RCC 7860 (cell line): ENCODE measurements at regions not wholly inside any gene's neighbourhood (a gene's known extent, or its start where the extent isn't known, plus 50 kb on each side); places are given as distances from the start of the nearest gene placed in this dataset.

ENCODE experiments used
- DNase-seq: peaks from one replicate; pipeline ENCODE4 v3.0.0-alpha.2; 2015; ENCODE audit warnings: low spot score
- FAIRE-seq: peaks from 2 replicates; lab custom pipeline; 2012; peaks lifted over from hg19 to GRCh38; lab: Jason Lieb, UNC

DNA sequence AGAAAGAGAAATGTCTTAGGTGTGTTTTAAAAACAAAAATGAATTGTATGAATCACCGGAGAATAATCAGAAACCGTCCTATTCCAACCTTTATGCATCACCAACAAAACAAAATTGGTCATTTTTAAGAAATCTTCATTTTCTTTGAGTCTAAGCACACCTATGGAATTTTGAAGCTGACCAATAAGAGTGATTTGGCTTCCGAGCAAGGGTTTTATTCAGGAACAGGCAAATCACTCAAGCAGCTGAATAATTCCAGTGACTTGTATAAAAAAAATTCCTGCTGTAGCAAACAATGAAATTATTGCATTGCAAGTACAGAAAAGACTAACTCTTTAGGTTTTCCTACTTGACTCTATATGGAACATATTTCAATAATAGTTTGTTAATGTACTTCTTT lies 83.8 kb upstream of the FNDC3B start:
- DNase-seq (no peak), FAIRE-seq (no peak)

DNA sequence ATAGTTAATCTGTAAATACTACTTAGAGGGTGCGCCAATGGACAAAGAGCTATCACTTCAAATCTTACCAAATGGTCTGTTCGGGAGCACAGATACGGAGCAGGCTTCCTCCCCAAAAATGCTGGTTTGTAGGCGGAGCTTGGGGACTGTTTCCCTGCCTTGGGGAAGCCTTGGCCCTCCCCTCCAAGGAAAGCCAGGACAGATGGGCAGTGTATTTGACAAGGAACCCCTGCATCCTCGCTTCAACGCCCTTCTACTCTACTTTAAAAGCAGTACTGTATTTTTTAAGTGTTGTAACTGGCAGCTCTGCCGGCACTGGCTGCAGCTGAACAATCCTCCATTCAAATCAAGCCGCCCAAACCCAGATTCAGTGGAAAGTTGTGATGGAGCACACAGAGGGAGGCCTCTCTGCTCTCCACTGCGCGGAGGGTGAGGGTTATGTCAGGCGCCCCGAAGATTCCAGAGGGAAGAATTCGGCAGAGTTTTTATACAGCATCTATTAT lies 83.1 kb upstream of the FNDC3B start:
- no peak for FAIRE-seq
- DNase-seq, result no peak

DNA sequence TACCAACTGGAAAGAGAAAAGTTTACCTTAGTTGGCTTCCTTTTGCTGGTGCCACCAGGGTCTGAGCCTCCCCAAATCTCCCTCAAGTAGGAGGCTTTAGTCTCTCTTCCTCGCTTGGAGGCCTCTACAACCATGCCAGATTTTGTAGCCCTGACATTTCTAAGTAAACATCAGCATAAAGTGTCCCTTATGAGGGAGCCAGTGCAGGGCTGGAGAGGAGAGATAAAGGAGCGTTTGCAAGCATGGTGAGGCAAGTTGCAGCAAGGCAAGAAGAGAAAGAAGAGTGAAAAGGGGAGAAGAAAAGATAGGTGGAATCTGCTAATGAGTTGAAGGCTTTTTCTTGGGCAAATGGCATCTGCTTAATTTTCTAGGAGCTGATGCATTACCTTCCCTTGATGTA lies 82.7 kb upstream of the FNDC3B start:
- DNase-seq (no peak), FAIRE-seq (no peak)

DNA sequence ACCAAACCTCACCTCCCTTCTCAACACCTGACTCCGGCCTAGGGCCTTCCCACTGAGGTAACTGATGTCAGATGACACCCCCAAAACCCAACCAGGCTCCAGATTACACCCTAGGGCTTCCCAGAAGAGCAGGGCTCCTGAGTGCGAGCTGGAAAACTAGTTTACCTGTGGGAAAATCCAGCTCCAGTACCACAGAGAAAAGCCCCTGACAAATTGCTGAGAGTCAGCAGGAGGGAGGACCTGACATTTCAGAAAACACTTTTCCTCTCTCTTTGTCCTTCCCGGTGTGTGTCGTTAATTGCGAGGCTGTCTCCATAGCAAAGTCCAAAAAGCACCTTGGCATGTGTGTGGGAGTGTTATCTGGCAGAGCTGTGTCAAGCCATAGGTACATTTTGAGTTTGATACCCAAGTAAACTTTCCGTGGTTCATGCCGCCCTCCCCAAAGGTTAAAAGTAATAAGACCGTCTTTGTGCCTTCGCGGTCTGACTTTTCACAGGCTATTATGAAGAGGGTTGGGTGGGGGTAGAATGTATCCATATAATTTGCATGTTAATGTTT lies 79.8 kb upstream of the FNDC3B start:
- DNase-seq (no peak), FAIRE-seq (no peak)

DNA sequence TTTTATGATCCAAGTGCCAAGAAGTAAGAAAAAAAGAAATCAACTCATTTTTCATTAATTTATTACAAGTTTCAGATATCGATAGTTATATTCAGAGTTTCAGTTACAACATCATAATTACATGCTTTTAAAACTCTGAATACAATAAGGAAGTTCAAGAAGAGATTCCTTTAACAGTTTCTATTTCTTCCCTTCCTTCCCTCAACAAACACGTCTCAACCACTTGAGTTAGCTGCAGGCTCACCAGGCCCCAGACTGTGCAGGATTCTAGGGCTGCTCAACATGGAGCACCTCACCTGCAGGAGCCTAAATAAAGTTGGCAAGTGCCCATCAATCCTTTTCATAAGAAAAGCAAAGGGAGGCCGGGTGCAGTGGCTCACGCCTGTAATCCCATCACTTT lies 79.2 kb upstream of the FNDC3B start:
- no peak for FAIRE-seq

DNA sequence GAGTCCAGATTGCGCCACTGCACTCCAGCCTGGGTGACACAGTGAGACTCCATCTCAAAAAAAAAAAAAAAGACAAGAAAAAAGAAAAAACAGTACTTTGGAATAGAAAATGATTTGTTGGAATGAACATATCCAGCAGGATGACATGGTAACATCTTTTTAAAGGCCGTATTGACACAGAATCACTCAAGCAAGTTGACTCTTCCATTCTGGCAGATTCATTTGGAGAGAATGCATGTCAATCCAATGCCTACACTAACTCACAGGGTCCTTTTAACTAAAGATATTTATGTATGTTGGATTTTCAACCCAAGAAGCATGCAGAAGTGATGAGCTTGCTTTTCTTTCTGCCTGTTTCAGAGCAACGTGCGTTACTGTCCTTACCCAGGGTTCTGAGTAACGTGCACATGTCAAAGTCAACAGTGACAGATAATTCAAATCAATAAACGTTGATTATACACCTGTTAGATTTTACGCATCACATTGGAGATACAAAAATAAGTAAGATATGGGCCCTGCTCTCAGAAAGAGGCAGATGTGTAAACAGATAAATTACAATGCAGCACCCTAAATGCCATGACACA lies 77.1 kb upstream of the FNDC3B start:
- DNase-seq (no peak), FAIRE-seq (no peak)

More for the DNA sequence above, 79.2 kb upstream of the FNDC3B start:
- DNase-seq, result no peak

DNA sequence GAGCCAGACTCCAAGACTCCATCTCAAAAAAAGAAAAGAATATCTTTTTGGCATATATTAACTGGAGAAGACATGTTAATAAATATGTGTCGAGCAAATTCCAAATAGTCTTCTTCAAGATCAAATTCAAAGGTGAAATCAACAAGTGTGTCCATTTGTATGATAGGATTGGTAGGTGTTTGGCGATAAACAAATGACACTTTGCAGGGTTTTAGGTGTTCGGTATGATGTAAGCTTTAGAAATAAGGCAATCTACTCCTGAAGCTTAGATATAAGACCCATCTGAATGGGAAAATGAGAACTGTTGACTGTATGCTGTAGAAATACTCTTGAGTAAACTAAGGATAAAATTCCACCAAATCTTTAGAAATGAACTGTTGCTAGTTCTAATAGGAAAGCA lies 75.8 kb upstream of the FNDC3B start:
- DNase-seq (no peak), FAIRE-seq (no peak)

DNA sequence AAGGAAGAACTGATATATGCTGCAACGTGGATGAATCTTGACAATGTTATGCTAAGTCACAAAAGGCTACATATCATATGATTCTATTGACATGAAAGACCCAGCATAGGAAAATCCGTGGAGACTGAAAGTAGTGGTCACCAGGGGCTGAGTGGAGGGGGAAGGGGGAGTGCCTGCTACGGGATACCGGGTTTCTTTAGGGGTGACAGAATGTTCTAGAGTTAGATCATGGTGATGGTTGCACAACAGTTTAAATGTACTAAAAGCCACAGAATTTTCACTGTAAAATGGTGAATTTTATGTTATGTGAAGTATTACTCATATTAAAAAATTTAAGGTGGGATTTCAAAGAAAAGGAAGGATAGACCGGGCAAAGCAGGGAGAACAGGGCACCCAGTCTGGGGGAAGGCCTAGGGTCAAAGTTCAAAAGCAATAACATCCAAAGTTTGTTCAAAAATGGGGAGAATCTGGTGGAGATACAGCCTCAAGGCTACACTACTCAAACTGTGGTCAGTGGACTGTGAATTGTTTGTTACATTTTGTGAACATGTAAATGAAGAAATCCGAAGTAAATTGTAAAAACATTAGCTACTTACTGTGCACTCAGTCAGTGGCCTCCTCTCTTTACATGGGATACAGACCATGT lies 74.2 kb upstream of the FNDC3B start:
- DNase-seq, result no peak
- no peak for FAIRE-seq

DNA sequence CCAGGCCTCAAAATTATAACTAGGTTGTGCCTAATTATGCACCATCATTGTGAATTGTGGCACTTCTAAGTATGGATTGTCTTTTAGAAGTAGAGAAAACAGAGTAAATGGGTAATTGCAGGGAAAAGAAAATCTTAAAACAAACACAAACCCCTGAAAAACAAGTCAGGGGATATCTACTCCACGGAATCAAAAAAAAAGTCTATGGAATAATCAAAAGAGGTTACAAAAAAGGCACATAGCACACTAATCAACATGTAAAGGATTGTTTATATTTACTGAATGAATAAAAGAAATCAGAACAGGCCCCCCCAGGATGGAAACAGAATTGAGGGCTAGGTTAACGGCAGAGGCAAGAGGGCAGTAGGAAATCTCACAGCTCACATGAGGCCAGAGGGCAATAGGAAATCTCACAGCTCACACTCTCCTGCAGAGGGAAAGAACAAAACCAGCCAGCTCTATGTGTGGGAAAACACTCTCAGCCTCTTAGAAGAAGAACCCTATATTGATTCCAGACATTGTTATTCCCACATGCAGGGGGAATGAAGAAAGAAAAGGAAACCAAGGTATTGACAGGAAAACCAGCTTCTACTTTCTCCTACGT lies 72.7 kb upstream of the FNDC3B start:
- DNase-seq (no peak), FAIRE-seq (no peak)

DNA sequence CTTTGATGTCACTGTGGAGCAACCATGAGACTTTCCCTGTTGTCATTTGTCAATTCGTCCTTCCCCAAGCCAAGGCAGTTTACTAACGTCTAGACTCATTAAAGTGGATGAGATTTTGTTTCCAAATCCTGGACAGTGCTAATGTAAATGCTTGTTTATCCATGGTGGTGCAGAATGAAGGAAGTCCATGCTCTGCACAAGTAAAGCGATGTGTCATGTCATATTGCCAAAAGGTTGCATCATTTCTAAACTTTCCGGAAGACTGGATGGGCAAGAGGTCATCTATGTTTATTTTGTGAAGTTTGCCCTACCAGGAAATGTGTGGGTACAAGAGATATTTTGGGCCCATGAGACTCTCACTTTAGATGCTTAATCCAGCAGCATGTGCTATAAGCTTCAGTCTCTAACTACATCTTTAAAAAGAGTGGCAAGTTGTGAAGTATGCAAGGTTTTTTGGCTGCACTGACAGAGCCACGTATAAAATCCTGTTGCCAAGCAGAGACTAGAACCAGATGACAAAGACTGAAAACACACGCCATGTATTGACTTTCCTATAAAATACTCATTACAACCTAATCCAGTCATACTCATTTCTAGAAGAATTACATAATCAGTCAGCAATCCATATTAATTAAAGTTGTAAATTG lies 72.1 kb upstream of the FNDC3B start:
- DNase-seq (peak; percentile 73), FAIRE-seq (peak; percentile 15)

DNA sequence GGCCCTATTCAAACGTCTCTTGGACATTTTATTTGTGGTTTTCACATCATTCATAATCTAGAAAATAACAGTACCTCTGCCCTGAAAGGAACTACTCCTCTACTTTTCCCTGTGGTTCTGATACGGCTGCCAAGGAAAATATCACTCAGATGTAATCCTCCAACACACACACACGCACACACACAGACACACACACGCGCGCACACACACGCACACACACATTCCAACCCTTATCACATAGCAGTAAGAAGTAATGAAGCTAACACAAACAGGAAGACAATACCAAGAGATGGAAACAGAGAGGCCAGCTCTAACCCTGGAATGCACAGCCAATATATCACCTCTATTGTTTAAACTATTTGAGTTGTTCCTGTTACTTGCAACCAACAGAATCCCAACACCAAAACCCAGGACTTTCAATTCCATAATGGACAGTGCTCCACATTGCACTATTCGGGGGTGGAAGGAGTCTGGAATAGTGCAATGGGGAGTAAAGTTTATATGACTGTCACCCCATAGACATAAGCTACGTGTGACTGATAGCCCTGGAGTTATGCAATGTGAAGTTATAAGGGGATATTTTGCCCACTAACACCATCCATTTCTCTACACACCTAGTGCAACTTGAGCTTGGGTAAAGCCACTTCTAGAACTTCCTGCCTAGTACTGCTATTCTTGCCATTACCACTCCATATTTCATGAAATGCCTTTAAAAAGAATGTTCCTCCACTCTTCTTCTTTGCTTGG lies 71.3 kb upstream of the FNDC3B start:
- DNase-seq, result no peak
- FAIRE-seq, result no peak

DNA sequence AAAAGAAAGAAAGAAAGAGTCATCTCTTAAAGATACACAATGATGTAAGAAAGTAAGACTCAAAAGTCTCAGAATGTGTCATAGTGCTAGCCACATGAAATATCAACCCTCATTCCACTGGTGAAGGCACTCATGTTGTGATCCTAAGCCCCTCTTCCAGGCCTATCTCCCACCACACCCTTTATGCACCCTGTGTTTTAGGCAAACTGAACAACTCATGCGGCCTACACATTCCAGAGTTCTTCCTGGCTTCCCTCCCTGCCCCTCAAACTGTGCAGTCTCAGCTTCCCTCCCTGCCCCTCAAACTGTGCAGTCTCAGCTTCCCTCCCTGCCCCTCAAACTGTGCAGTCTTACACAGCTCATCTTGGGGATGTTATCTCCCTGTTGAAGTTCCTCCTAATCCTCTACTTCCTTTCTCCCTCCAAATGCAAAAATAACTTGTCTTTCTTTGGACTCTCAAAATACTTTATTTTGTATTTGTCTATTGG lies 69.0 kb upstream of the FNDC3B start:
- no peak for FAIRE-seq
- DNase-seq, result no peak

DNA sequence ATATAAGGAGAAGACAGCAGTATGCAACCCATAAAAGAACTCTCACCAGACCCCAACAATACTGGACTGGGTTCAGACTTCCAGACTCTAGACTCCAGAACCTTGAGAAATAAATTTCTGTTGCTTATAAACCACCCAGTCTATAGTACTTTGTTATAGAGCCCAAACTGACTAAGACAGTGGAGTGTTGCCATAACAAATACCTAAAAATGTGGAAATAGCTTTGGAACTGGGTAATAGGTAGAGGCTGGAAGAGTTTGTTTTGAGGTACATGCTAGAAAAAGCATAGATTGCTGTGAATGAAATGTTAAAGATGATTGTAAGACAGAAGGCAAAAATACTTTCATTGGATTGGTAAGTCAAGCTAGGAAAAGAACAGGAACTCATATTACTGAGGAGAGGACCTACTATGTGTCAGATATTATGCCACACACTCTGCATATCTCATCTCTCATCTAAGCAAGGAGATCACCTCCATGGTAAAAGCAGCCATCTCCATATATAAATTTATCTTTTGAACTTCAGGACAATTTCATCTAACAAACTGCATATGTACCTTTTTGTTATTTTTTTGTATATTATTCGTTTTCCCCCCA lies 67.4 kb upstream of the FNDC3B start:
- no peak for DNase-seq
- FAIRE-seq, result no peak

DNA sequence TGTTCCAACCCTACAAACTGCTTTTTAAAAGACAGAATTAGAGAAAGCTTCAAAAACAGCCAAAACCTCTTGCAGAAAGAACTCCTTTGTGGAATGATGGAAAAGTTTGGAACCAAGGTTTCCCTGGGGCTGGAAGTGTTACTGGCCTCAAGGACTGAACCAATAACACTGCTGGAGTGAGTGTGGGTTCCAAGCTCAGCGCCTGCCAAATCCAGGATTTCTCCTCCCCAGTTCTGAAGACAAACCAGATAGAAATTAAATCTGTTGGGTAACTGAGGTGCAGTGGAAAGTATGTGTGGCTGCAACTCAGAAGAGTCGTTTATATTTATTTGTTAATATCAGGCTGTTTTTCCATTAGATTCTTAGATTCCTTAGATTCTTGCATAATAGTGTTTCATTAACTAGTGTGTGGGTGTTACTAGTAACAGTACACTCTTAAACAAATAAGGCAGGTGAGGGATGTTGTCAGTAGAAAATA lies 66.5 kb upstream of the FNDC3B start:
- FAIRE-seq, result no peak
- DNase-seq, result no peak

DNA sequence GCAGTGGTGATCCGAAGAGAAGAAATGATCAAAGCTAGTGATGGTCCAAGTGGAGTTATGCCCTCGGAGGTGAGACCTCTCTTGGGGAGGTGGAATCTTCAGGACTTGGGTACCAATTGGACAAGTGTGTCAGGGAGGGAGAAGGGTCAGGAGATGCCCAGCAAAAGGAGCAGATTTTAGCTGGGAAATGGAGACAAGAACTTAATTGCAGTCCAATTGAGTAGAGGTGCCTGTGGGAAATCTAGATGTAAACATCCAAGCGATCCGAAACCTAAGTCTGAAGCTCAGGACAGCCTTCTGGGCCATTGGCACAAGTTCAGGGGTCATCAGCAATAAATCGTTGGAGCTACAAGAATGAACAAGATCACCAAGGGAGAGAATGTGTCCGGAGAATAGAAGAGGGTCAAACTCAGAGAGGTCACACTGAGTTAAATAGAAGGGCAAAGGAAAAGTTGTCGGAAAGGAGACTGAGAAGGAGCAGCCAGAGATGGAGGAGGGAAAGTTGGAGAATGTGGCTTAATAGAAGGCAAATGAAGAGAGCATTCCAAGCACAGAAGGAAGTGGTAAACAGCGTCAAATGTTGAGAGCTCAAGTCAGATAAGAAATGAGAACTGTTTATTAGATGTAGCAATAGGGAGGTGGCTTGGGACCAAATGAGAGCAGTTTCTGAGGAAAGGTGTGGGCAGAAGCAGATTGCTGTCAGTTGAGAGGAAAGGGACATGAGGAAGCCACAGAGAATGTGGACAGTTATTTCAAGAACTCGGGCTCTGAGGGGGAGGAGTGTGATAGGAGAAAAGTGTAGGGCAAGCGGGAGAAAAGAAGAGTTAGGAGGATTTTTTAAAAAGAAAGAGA lies 64.2 kb upstream of the FNDC3B start:
- no peak for FAIRE-seq
- no peak for DNase-seq

DNA sequence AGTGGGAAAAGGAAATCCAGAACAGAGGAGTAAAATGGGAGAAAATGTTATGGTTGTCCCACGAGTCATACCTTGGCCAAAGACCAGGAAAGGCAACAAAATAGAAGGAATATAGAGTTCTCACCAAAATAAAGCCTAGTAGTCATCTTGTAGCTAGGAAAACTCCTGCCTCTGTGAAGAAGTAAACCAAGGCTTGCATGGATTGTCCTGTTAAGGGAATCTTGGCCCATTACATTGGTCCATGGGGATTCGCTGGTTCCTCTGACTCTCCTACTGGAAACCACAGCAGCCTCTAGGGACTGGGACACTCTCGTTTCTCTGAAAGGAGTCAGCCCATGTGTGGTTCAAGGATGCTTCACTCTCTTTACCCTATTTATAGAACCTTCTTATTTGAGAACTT lies 62.9 kb upstream of the FNDC3B start:
- no peak for DNase-seq
- FAIRE-seq, result no peak

DNA sequence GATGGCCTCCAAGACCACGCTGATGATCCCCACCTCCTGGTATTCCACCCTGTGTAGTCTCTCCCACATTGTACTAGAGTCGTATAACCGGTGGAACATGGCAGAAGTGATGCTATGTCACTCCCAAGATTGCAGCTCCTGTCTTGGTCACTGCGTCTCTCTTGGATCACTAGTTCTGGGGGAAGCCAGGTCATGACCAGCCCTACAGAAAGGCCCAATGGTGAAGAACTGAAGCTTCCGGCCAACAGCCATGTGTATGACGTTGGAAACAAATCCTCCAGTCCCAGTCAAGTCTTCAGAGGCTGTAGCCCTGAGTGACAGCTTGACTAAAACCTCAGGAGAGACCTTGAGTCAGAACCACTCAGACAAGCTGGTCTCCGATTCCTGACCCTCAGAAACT lies 61.9 kb upstream of the FNDC3B start:
- no peak for DNase-seq
- no peak for FAIRE-seq

DNA sequence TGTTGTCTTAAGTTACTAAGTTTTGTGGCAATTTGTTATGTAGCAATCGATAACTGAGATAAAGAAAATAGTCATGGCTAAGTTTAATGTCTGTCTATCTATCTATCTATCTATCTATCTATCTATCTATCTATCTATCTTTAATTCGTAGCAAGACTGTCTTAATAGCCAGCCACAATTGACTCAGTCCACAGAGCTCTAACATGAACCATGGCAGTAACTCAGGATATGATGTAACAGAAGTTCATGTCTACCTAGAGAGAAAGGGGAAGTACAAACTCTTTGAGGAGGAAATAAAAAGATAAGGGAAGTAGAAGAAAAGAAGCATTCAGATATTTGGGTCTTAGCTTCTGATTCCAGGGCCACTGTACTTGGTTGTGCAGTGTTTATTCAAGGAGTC lies 61.5 kb upstream of the FNDC3B start:
- FAIRE-seq (no peak), DNase-seq (no peak)

DNA sequence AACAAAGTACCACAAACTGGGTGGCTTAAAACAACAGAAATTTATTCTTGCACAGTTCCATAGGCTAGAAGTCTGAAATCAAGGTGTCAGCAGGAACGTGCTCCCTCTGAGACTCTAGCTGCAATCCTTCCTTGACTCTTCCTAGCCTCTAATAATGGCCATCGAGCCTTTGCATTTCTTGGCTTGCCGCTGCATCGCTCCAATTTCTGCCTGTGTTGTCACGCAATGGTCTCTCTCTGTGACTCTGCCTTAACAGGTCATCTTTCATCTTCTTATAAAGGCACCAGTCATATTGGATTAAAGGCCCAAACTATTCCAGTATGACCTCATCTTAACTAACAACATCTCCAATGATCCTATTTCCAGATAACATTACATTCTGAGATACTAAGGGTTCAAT lies 61.0 kb upstream of the FNDC3B start:
- no peak for DNase-seq
- FAIRE-seq, result no peak
